Vagina (tissue), 2 donors: ENCODE measurements at regions not wholly inside any gene's neighbourhood (a gene's known extent, or its start where the extent isn't known, plus 50 kb on each side); places are given as distances from the start of the nearest gene placed in this dataset.

Experiments
- CTCF ChIP-seq, 3 experiments: fragments of 450-650 bp in 2 of 3; fragments of 200-600 bp in 1 of 3; sonication (generic) in 1 of 3; IDR thresholded peaks; one replicate each; pipeline ENCODE4 v1.5.1; 2017 to 2019; ENCODE audit warnings: antibody characterized with exemption in 3 of 3, mild to moderate bottlenecking in 2 of 3, moderate library complexity in 2 of 3
- POLR2A ChIP-seq, 2 donors: fragments of 450-650 bp; IDR thresholded peaks; one replicate each; pipeline ENCODE4 v1.6.1; 2017; ENCODE audit warnings: antibody characterized with exemption in 2 of 2, mild to moderate bottlenecking in 2 of 2, moderate library complexity in 2 of 2
- POLR2AphosphoS5 ChIP-seq, 2 donors: sonication (generic); formaldehyde crosslinking; IDR thresholded peaks; one replicate each; pipeline ENCODE4 v1.9.0; 2017; ENCODE audit warnings: antibody characterized with exemption in 2 of 2, mild to moderate bottlenecking in 2 of 2, low read depth in 1 of 2; ENCODE audit not compliant: insufficient read depth in 1 of 2

- no peak for TF ChIP-seq CTCF (IDR thresholded peaks at IDR 0.05)
- no peak for TF ChIP-seq POLR2A (IDR thresholded peaks at IDR 0.05)
- no peak for TF ChIP-seq POLR2AphosphoS5 (IDR thresholded peaks at IDR 0.05; ENCODE audit: insufficient read depth in 1 of 2, low read depth in 1 of 2)
These were observed 75.8 kb upstream of the WNT4 start for GRCh38 chr1:22218618-22219250.
